Lower leg skin (tissue), 4 donors: ENCODE measurements at regions not wholly inside any gene's neighbourhood (a gene's known extent, or its start where the extent isn't known, plus 50 kb on each side); places are given as distances from the start of the nearest gene placed in this dataset.

Source experiments
- DNase-seq, 2 donors: peaks; one replicate each; pipeline ENCODE4 v3.0.0-alpha.2; 2019; ENCODE audit warnings: low spot score in 2 of 2
- H3K4me3 ChIP-seq: fragments of 200-600 bp; sonication (generic); 2 replicates; pipeline ENCODE4 v1.5.1; 2017; ENCODE audit warnings: mild to moderate bottlenecking, low read depth; ENCODE audit not compliant: poor library complexity, severe bottlenecking
- POLR2A ChIP-seq, 2 donors: fragments of 450-650 bp; IDR thresholded peaks; one replicate each; pipeline ENCODE4 v1.6.1; 2016 to 2017; ENCODE audit warnings: antibody characterized with exemption in 2 of 2, mild to moderate bottlenecking in 1 of 2, moderate library complexity in 1 of 2
- WGBS, 2 donors: methylation state at CpG; one replicate each; pipeline ENCODE4 v1.1.5; 2018; 5-methylcytosine and 5-hydroxymethylcytosine counted together
- intact Hi-C: fragments of 100-400 bp; cut with DNase I; formaldehyde crosslinking; loops from one replicate; pipeline ENCODE4 v1.15.0; 2023; ENCODE audit warnings: low total_unique reads
- TF ChIP-seq, protein P1 (sequence below), 3 donors: fragments of 450-650 bp; IDR thresholded peaks; one replicate each; pipeline ENCODE4 v1.5.1; 2016; ENCODE audit warnings: antibody characterized with exemption in 3 of 3, mild to moderate bottlenecking in 3 of 3, moderate library complexity in 2 of 3

GRCh38 chr13:90612391-90612790 lies 735.1 kb upstream of the MIR17HG start:
- WGBS, 2 donors: 93 to 95% methylated on average over 2 of the region's 2 CpGs
- no peak overlapping the region for H3K4me3 ChIP-seq
- intact Hi-C loops: no loop called here
- no peak for DNase-seq
- no peak for TF ChIP-seq POLR2A (IDR thresholded peaks at IDR 0.05)
- TF ChIP-seq, protein P1, sequence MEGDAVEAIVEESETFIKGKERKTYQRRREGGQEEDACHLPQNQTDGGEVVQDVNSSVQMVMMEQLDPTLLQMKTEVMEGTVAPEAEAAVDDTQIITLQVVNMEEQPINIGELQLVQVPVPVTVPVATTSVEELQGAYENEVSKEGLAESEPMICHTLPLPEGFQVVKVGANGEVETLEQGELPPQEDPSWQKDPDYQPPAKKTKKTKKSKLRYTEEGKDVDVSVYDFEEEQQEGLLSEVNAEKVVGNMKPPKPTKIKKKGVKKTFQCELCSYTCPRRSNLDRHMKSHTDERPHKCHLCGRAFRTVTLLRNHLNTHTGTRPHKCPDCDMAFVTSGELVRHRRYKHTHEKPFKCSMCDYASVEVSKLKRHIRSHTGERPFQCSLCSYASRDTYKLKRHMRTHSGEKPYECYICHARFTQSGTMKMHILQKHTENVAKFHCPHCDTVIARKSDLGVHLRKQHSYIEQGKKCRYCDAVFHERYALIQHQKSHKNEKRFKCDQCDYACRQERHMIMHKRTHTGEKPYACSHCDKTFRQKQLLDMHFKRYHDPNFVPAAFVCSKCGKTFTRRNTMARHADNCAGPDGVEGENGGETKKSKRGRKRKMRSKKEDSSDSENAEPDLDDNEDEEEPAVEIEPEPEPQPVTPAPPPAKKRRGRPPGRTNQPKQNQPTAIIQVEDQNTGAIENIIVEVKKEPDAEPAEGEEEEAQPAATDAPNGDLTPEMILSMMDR (IDR thresholded peaks at IDR 0.05): no peak

- no peak for DNase-seq
- intact Hi-C loops: no loop called here
- 87 to 91% methylated on average over 12 of the region's 12 CpGs for WGBS, 2 donors
- TF ChIP-seq POLR2A (IDR thresholded peaks at IDR 0.05): no peak
- TF ChIP-seq, protein P1 (IDR thresholded peaks at IDR 0.05): no peak
- H3K4me3 ChIP-seq: no peak overlapping the region
Measured at GRCh38 chr13:90613076-90613795, 734.3 kb upstream of the MIR17HG start.

GRCh38 chr13:90615236-90615635 lies 732.3 kb upstream of the MIR17HG start:
- TF ChIP-seq, protein P1 (IDR thresholded peaks at IDR 0.05): no peak
- TF ChIP-seq POLR2A (IDR thresholded peaks at IDR 0.05): no peak
- no peak for DNase-seq
- intact Hi-C loops: no loop called here
- no peak overlapping the region for H3K4me3 ChIP-seq
- 93 to 97% methylated on average over 6 of the region's 6 CpGs for WGBS, 2 donors

DNA sequence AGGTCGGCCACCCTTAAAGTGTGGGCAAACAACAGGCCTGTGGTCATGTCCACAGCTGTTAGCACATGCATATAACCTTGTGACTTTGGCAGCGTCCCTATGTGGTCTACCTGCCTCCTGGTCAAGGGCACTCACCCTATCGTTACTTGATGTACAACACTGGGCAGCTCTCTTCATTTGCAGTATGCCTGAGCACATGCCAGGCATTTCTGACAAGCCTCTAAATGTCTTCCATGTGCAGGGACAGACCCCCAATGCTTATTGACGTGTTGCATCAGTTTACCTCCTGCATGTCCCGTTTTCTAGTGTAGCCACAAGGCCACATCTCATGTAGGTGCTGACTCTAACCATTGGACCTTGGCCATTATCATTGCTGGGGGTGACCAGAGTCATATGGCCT lies 731.7 kb upstream of the MIR17HG start:
- intact Hi-C loops: no loop called here
- no peak for DNase-seq
- 84 to 89% methylated on average over 5 of the region's 5 CpGs for WGBS, 2 donors
- TF ChIP-seq, protein P1 (IDR thresholded peaks at IDR 0.05): no peak
- no peak for TF ChIP-seq POLR2A (IDR thresholded peaks at IDR 0.05)
- H3K4me3 ChIP-seq: no peak overlapping the region

GRCh38 chr13:90618133-90618532 lies 729.4 kb upstream of the MIR17HG start:
- TF ChIP-seq POLR2A (IDR thresholded peaks at IDR 0.05): no peak
- TF ChIP-seq, protein P1 (IDR thresholded peaks at IDR 0.05): no peak
- 88 to 100% methylated on average over 2 of the region's 2 CpGs for WGBS, 2 donors
- no peak for DNase-seq
- H3K4me3 ChIP-seq: no peak overlapping the region
- intact Hi-C loops: no loop called here

DNA sequence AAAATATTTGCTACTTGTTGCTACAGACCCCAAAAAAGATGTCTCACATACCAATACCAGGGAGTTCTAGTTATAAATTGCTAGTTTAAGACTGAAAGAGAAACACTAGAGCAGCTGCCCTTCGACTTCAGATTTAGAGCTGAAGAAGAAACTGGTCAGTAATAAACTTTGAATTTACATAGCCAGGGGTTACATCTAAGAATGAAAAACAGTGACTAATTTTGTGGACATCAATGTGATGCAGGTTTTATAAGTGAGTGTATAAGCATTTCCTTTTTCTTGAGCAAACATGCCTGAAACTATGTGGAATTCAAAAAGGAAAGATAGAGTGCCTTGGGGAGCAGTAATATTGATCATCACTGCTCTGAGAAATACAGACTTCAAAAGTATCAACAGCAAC lies 724.9 kb upstream of the MIR17HG start:
- 58 to 70% methylated on average over 1 of the region's 1 CpG for WGBS, 2 donors
- H3K4me3 ChIP-seq: no peak overlapping the region
- intact Hi-C loops: no loop called here
- DNase-seq: no peak
- no peak for TF ChIP-seq POLR2A (IDR thresholded peaks at IDR 0.05)
- TF ChIP-seq, protein P1 (IDR thresholded peaks at IDR 0.05): no peak
